Kidney (tissue), 13 donors: ENCODE measurements at regions not wholly inside any gene's neighbourhood (a gene's known extent, or its start where the extent isn't known, plus 50 kb on each side); places are given as distances from the start of the nearest gene placed in this dataset.
A peak's percentile ranks its signal among the peaks of the same experiment; 100 is the strongest.

ENCODE experiments used
- DNase-seq, 5 donors: peaks; one replicate each; pipeline ENCODE4 v3.0.0-alpha.2; 2013 to 2020
- FAIRE-seq: peaks from 2 replicates; lab custom pipeline; 2012; peaks lifted over from hg19 to GRCh38; lab: Jason Lieb, UNC
- H3K27ac ChIP-seq, 2 donors: one replicate each; pipeline ENCODE4 v1.7.0; 2013; ENCODE audit warnings: low read depth in 2 of 2, low read length in 2 of 2, inconsistent platforms in 1 of 2
- H3K27me3 ChIP-seq: one replicate; pipeline ENCODE4 v1.7.1; 2013; ENCODE audit warnings: low read length, inconsistent platforms; ENCODE audit not compliant: control insufficient read depth, insufficient read depth
- H3K36me3 ChIP-seq, 3 donors: one replicate each; pipeline versions ENCODE4 v1.7.0 to v1.7.1; 2013; ENCODE audit warnings: low read length in 3 of 3, control low read depth in 1 of 3, inconsistent platforms in 1 of 3; ENCODE audit not compliant: insufficient read depth in 3 of 3, control insufficient read depth in 2 of 3
- H3K4me1 ChIP-seq, 3 donors: one replicate each; pipeline versions ENCODE4 v1.7.0 to v1.7.1; 2013; ENCODE audit warnings: low read length in 3 of 3, inconsistent platforms in 1 of 3, low read depth in 1 of 3; ENCODE audit not compliant: control insufficient read depth in 2 of 3, insufficient read depth in 2 of 3
- H3K4me3 ChIP-seq, 3 donors: one replicate each; pipeline versions ENCODE4 v1.7.0 to v1.8.1; 2013; ENCODE audit warnings: low read length in 3 of 3, control low read depth in 1 of 3, inconsistent platforms in 1 of 3
- H3K9ac ChIP-seq, 3 donors: one replicate each; pipeline versions ENCODE4 v1.7.0 to v1.7.1; 2013; ENCODE audit warnings: low read length in 3 of 3, control low read depth in 1 of 3, inconsistent platforms in 1 of 3
- H3K9me3 ChIP-seq, 3 donors: one replicate each; pipeline versions ENCODE4 v1.7.0 to v1.7.1; 2013; ENCODE audit warnings: low read length in 3 of 3, control low read depth in 1 of 3, inconsistent platforms in 1 of 3; ENCODE audit not compliant: control insufficient read depth in 2 of 3, insufficient read depth in 1 of 3
- intact Hi-C: fragments of 100-400 bp; cut with DNase I; formaldehyde crosslinking; loops from one replicate; pipeline ENCODE4 v1.11.1; 2022
- TF ChIP-seq, protein P1 (sequence below): IDR thresholded peaks from 3 replicates; pipeline ENCODE4 v1.5.1; 2012; ENCODE audit warnings: mild to moderate bottlenecking, moderate library complexity, borderline replicate concordance; ENCODE audit not compliant: insufficient read depth; ENCODE audit errors: extremely low read depth
- donor health status: control.
- donor health status: control.
- donor health status: control.
- donor health status: control.
- donor health status: control.
- donor health status: DM: yes; HTN: yes; CAD: no.
- donor health status: Normal renal cell carcinoma (clear cell type).

DNA sequence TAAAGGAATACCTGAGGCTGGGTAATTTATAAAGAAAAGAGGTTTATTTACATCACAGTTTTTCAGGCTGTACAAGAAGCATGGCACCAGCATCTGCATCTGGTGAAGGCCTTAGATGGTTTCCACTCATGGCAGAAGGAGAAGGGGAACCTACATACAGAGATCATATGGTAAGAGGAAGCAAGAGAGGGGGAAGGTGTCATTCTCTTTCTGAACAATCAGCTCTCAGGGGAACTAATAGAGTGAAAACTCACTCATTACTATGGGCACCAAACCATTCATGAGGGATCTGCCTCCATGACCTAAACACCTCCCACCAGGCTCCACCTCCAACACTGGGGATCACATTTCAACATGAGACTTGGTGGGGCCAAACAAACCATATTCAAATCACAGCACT lies 61.7 kb upstream of the PPP1R2C start:
- TF ChIP-seq, protein P1, sequence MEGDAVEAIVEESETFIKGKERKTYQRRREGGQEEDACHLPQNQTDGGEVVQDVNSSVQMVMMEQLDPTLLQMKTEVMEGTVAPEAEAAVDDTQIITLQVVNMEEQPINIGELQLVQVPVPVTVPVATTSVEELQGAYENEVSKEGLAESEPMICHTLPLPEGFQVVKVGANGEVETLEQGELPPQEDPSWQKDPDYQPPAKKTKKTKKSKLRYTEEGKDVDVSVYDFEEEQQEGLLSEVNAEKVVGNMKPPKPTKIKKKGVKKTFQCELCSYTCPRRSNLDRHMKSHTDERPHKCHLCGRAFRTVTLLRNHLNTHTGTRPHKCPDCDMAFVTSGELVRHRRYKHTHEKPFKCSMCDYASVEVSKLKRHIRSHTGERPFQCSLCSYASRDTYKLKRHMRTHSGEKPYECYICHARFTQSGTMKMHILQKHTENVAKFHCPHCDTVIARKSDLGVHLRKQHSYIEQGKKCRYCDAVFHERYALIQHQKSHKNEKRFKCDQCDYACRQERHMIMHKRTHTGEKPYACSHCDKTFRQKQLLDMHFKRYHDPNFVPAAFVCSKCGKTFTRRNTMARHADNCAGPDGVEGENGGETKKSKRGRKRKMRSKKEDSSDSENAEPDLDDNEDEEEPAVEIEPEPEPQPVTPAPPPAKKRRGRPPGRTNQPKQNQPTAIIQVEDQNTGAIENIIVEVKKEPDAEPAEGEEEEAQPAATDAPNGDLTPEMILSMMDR = no peak
- H3K9ac ChIP-seq = no peak overlapping the region
- intact Hi-C loops = no loop called here
- H3K27me3 ChIP-seq = no peaks in the 10 kb centered on the region
- H3K4me1 ChIP-seq = no peaks in the 10 kb centered on the region
- H3K27ac ChIP-seq = no peak overlapping the region
- H3K36me3 ChIP-seq = no peaks in the 10 kb centered on the region
- no peaks in the 10 kb centered on the region for H3K9me3 ChIP-seq
- no peak overlapping the region for H3K4me3 ChIP-seq
- DNase-seq (no peak), FAIRE-seq (no peak)

GRCh38 chrX:42846741-42847140 lies 68.8 kb upstream of the PPP1R2C start:
- DNase-seq (no peak), FAIRE-seq (no peak)
- Histone ChIP-seq H3K4me1 (no peaks in the 10 kb centered on the region), H3K9me3 (no peaks in the 10 kb centered on the region), H3K36me3 (no peaks in the 10 kb centered on the region), H3K4me3 (no peak overlapping the region), H3K27ac (no peak overlapping the region), H3K9ac (no peak overlapping the region), H3K27me3 (no peaks in the 10 kb centered on the region)
- TF ChIP-seq, protein P1 = no peak
- intact Hi-C loops = no loop called here

- intact Hi-C loops = no loop called here
- Histone ChIP-seq H3K27me3 (no peaks in the 10 kb centered on the region), H3K4me1 (no peaks in the 10 kb centered on the region), H3K4me3 (no peak overlapping the region), H3K9me3 (no peaks in the 10 kb centered on the region), H3K9ac (no peak overlapping the region), H3K27ac (no peak overlapping the region), H3K36me3 (no peaks in the 10 kb centered on the region)
- DNase-seq (no peak), FAIRE-seq (peak; percentile 66)
- TF ChIP-seq, protein P1 = no peak
Measured at GRCh38 chrX:42855259-42855658, 77.3 kb upstream of the PPP1R2C start.

DNA sequence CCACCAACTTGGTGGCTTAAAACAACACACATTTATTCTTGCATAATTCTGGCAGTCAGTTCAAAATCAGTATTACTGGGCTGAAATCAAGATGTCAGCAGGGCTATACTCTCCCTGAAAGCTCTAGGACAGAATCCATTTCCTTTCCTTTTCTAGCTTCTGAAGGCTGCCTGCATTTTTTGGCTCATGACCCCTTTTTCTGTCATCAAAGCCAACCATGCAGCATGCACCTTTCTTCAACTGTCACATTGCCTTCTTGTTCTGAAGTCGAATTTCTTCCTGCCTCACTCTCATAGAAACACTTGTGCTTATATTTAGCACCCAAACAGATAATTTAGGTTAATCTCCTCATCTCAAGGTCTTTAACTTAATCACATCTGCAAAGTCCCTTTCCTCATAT lies 79.8 kb upstream of the PPP1R2C start:
- FAIRE-seq (no peak), DNase-seq (no peak)
- TF ChIP-seq, protein P1 = no peak
- Histone ChIP-seq H3K27ac (no peak overlapping the region), H3K36me3 (no peaks in the 10 kb centered on the region), H3K4me3 (no peak overlapping the region), H3K9ac (no peak overlapping the region), H3K9me3 (no peaks in the 10 kb centered on the region), H3K27me3 (no peaks in the 10 kb centered on the region), H3K4me1 (no peaks in the 10 kb centered on the region)
- intact Hi-C loops = no loop called here
